NCI-H774 (cell line): ENCODE measurements at regions not wholly inside any gene's neighbourhood (a gene's known extent, or its start where the extent isn't known, plus 50 kb on each side); places are given as distances from the start of the nearest gene placed in this dataset.

Source experiments
- DNase-seq: peaks from one replicate; lab custom pipeline; 2025; lab: John Stamatoyannopoulos, UW

GRCh38 chr10:131425752-131426533 lies 114.4 kb upstream of the TCERG1L start:
- no peak for DNase-seq

GRCh38 chr10:131426534-131426898 lies 115.0 kb upstream of the TCERG1L start:
- DNase-seq, result no peak

- no peak for DNase-seq
Observed at GRCh38 chr10:131427281-131427680, 115.8 kb upstream of the TCERG1L start.

GRCh38 chr10:131427901-131428300 lies 116.4 kb upstream of the TCERG1L start:
- no peak for DNase-seq

- DNase-seq, result no peak
Observed at GRCh38 chr10:131429141-131429540, 117.6 kb upstream of the TCERG1L start.

- no peak for DNase-seq
Observed at GRCh38 chr10:131429942-131430341, 118.4 kb upstream of the TCERG1L start.

- DNase-seq, result no peak
Observed at GRCh38 chr10:131430716-131431412, 119.3 kb upstream of the TCERG1L start.

GRCh38 chr10:131431533-131431932 lies 120.0 kb upstream of the TCERG1L start:
- no peak for DNase-seq

- DNase-seq, result no peak
Observed at GRCh38 chr10:131431978-131432690, 120.6 kb upstream of the TCERG1L start.

GRCh38 chr10:131433568-131433967 lies 122.0 kb upstream of the TCERG1L start:
- no peak for DNase-seq

- DNase-seq, result no peak
Observed at GRCh38 chr10:131435232-131435631, 123.7 kb upstream of the TCERG1L start.

GRCh38 chr10:131435760-131436457 lies 124.4 kb upstream of the TCERG1L start:
- no peak for DNase-seq

- DNase-seq, result no peak
Observed at GRCh38 chr10:131436458-131436857, 124.9 kb upstream of the TCERG1L start.

- no peak for DNase-seq
Observed at GRCh38 chr10:131437556-131438475, 126.3 kb upstream of the TCERG1L start.

- DNase-seq, result no peak
Observed at GRCh38 chr10:131438665-131439064, 127.1 kb upstream of the TCERG1L start.

GRCh38 chr10:131439705-131440104 lies 128.2 kb upstream of the TCERG1L start:
- no peak for DNase-seq

GRCh38 chr10:131440405-131441360 lies 129.2 kb upstream of the TCERG1L start:
- no peak for DNase-seq

GRCh38 chr10:131442271-131442670 lies 130.8 kb upstream of the TCERG1L start:
- no peak for DNase-seq

GRCh38 chr10:131444286-131444685 lies 132.8 kb upstream of the TCERG1L start:
- no peak for DNase-seq

- no peak for DNase-seq
Observed at GRCh38 chr10:131444862-131445461, 133.4 kb upstream of the TCERG1L start.
